ENCODE measurements at regions not wholly inside any gene's neighbourhood (a gene's known extent, or its start where the extent isn't known, plus 50 kb on each side); places are given as distances from the start of the nearest gene placed in this dataset.

GRCh38 chr3:73727854-73728253 lies 103.1 kb upstream of the PDZRN3 start:
- Histone ChIP-seq H3K4me1 (replicated peaks in 1 of 2) (peaks cover 11 to 18% of the 10 kb centered on the region in 2 donors), H3K27ac (no peak overlapping the region), H3K4me3 (no peak overlapping the region)
- in situ Hi-C loops (cut with MboI; ENCODE audit: low pct_unique_long_range_greater_than_20kb in 2 of 9, low sequenced_read_pairs in 9 of 9, unreplicated experiment in 9 of 9), result no loop called here
- peak in 2 of 8 experiments; percentile 45 to 46 for ATAC-seq (replicated peaks in 6 of 8)
- WGBS, 10 experiments, result 0 to 100% (median 73%) methylated on average over 1 to 2 of the region's 2 CpGs; no CpG with 5 or more reads in 4 of the 10 experiments

GRCh38 chr3:73727117-73727821 lies 102.5 kb upstream of the PDZRN3 start:
- Histone ChIP-seq H3K27ac (peak overlapping the region in 1 of 2 donors; percentile 41), H3K4me3 (no peak overlapping the region), H3K4me1 (replicated peaks in 1 of 2) (peaks cover 11 to 18% of the 10 kb centered on the region in 2 donors)
- in situ Hi-C loops (cut with MboI; ENCODE audit: low pct_unique_long_range_greater_than_20kb in 2 of 9, low sequenced_read_pairs in 9 of 9, unreplicated experiment in 9 of 9), result no loop called here
- 18 to 79% (median 46%) methylated on average over 2 to 8 of the region's 8 CpGs; no CpG with 5 or more reads in 3 of the 10 experiments for WGBS, 10 experiments
- ATAC-seq (replicated peaks in 6 of 8), result peak; percentile 83 to 96 (median 90)

- Histone ChIP-seq H3K27ac (no peak overlapping the region), H3K4me1 (replicated peaks in 1 of 2) (peaks cover 11 to 14% of the 10 kb centered on the region in 2 donors), H3K4me3 (no peak overlapping the region)
- WGBS, 10 experiments, result 50 to 93% (median 69%) methylated on average over 1 to 3 of the region's 3 CpGs; no CpG with 5 or more reads in 3 of the 10 experiments
- ATAC-seq (replicated peaks in 6 of 8), result no peak
- in situ Hi-C loops (cut with MboI; ENCODE audit: low pct_unique_long_range_greater_than_20kb in 2 of 9, low sequenced_read_pairs in 9 of 9, unreplicated experiment in 9 of 9), result no loop called here
Measured at GRCh38 chr3:73723596-73723995, 98.9 kb upstream of the PDZRN3 start.

GRCh38 chr3:73719861-73720260 lies 95.1 kb upstream of the PDZRN3 start:
- 0 to 94% (median 77%) methylated on average over 2 to 6 of the region's 6 CpGs for WGBS, 10 experiments
- H3K4me1 ChIP-seq (replicated peaks in 1 of 2), result no peaks in the 10 kb centered on the region
- no peak overlapping the region for H3K27ac ChIP-seq
- in situ Hi-C loops (cut with MboI; ENCODE audit: low pct_unique_long_range_greater_than_20kb in 2 of 9, low sequenced_read_pairs in 9 of 9, unreplicated experiment in 9 of 9), result no loop called here
- ATAC-seq (replicated peaks in 6 of 8), result peak in 3 of 8 experiments; percentile 71 to 88 (median 84)
- H3K4me3 ChIP-seq, result no peak overlapping the region

GRCh38 chr3:73719413-73719851 lies 94.7 kb upstream of the PDZRN3 start:
- in situ Hi-C loops (cut with MboI; ENCODE audit: low pct_unique_long_range_greater_than_20kb in 2 of 9, low sequenced_read_pairs in 9 of 9, unreplicated experiment in 9 of 9), result no loop called here
- WGBS, 10 experiments, result 16 to 92% (median 65%) methylated on average over 2 to 5 of the region's 5 CpGs
- no peak overlapping the region for H3K27ac ChIP-seq
- no peaks in the 10 kb centered on the region for H3K4me1 ChIP-seq (replicated peaks in 1 of 2)
- peak in 3 of 8 experiments; percentile 19 to 43 (median 40) for ATAC-seq (replicated peaks in 6 of 8)
- no peak overlapping the region for H3K4me3 ChIP-seq

- no peak overlapping the region for H3K4me3 ChIP-seq
- H3K27ac ChIP-seq, result no peak overlapping the region
- in situ Hi-C loops (cut with MboI; ENCODE audit: low pct_unique_long_range_greater_than_20kb in 2 of 9, low sequenced_read_pairs in 9 of 9, unreplicated experiment in 9 of 9), result no loop called here
- H3K4me1 ChIP-seq (replicated peaks in 1 of 2), result no peaks in the 10 kb centered on the region
- 62 to 100% (median 93%) methylated on average over 1 to 5 of the region's 5 CpGs for WGBS, 10 experiments
- ATAC-seq (replicated peaks in 6 of 8), result no peak
Measured at GRCh38 chr3:73718326-73719110, 93.8 kb upstream of the PDZRN3 start.

GRCh38 chr3:73716418-73716817 lies 91.7 kb upstream of the PDZRN3 start:
- 74 to 100% (median 90%) methylated on average over 1 to 3 of the region's 3 CpGs for WGBS, 10 experiments
- ATAC-seq (replicated peaks in 6 of 8), result peak in 3 of 8 experiments; percentile 38 to 47 (median 41)
- no peak overlapping the region for H3K4me3 ChIP-seq
- no peaks in the 10 kb centered on the region for H3K4me1 ChIP-seq (replicated peaks in 1 of 2)
- H3K27ac ChIP-seq, result no peak overlapping the region
- in situ Hi-C loops (cut with MboI; ENCODE audit: low pct_unique_long_range_greater_than_20kb in 2 of 9, low sequenced_read_pairs in 9 of 9, unreplicated experiment in 9 of 9), result no loop called here

- in situ Hi-C loops (cut with MboI; ENCODE audit: low pct_unique_long_range_greater_than_20kb in 2 of 9, low sequenced_read_pairs in 9 of 9, unreplicated experiment in 9 of 9), result no loop called here
- no peaks in the 10 kb centered on the region for H3K4me1 ChIP-seq (replicated peaks in 1 of 2)
- 70 to 100% (median 86%) methylated on average over 1 of the region's 1 CpG; no CpG with 5 or more reads in 5 of the 10 experiments for WGBS, 10 experiments
- no peak for ATAC-seq (replicated peaks in 6 of 8)
- no peak overlapping the region for H3K27ac ChIP-seq
- no peak overlapping the region for H3K4me3 ChIP-seq
Measured at GRCh38 chr3:73710340-73710739, 85.6 kb upstream of the PDZRN3 start.

GRCh38 chr3:73709712-73710111 lies 85.0 kb upstream of the PDZRN3 start:
- H3K4me1 ChIP-seq (replicated peaks in 1 of 2), result no peaks in the 10 kb centered on the region
- ATAC-seq (replicated peaks in 6 of 8), result no peak
- no peak overlapping the region for H3K27ac ChIP-seq
- in situ Hi-C loops (cut with MboI; ENCODE audit: low pct_unique_long_range_greater_than_20kb in 2 of 9, low sequenced_read_pairs in 9 of 9, unreplicated experiment in 9 of 9), result no loop called here
- 60 to 100% (median 100%) methylated on average over 1 of the region's 1 CpG; no CpG with 5 or more reads in 1 of the 10 experiments for WGBS, 10 experiments
- H3K4me3 ChIP-seq, result no peak overlapping the region

GRCh38 chr3:73708956-73709355 lies 84.2 kb upstream of the PDZRN3 start:
- in situ Hi-C loops (cut with MboI; ENCODE audit: low pct_unique_long_range_greater_than_20kb in 2 of 9, low sequenced_read_pairs in 9 of 9, unreplicated experiment in 9 of 9), result no loop called here
- WGBS, 10 experiments, result 13 to 100% (median 60%) methylated on average over 1 to 2 of the region's 2 CpGs; no CpG with 5 or more reads in 1 of the 10 experiments
- Histone ChIP-seq H3K27ac (no peak overlapping the region), H3K4me3 (no peak overlapping the region), H3K4me1 (replicated peaks in 1 of 2) (no peaks in the 10 kb centered on the region)
- no peak for ATAC-seq (replicated peaks in 6 of 8)

- in situ Hi-C loops (cut with MboI; ENCODE audit: low pct_unique_long_range_greater_than_20kb in 2 of 9, low sequenced_read_pairs in 9 of 9, unreplicated experiment in 9 of 9), result no loop called here
- 33 to 100% (median 67%) methylated on average over 1 to 2 of the region's 2 CpGs; no CpG with 5 or more reads in 1 of the 10 experiments for WGBS, 10 experiments
- ATAC-seq (replicated peaks in 6 of 8), result no peak
Measured at GRCh38 chr3:73707772-73708171, 83.0 kb upstream of the PDZRN3 start.

GRCh38 chr3:73706771-73707170 lies 82.0 kb upstream of the PDZRN3 start:
- Histone ChIP-seq H3K27ac (no peak overlapping the region), H3K4me3 (no peak overlapping the region), H3K4me1 (replicated peaks in 1 of 2) (no peaks in the 10 kb centered on the region)
- in situ Hi-C loops (cut with MboI; ENCODE audit: low pct_unique_long_range_greater_than_20kb in 2 of 9, low sequenced_read_pairs in 9 of 9, unreplicated experiment in 9 of 9), result no loop called here
- 57 to 100% (median 88%) methylated on average over 1 of the region's 1 CpG; no CpG with 5 or more reads in 4 of the 10 experiments for WGBS, 10 experiments
- ATAC-seq (replicated peaks in 6 of 8), result no peak

More at GRCh38 chr3:73707772-73708171, 83.0 kb upstream of the PDZRN3 start:
- no peak overlapping the region for H3K4me3 ChIP-seq
- no peak overlapping the region for H3K27ac ChIP-seq
- no peaks in the 10 kb centered on the region for H3K4me1 ChIP-seq (replicated peaks in 1 of 2)

GRCh38 chr3:73705792-73706191 lies 81.1 kb upstream of the PDZRN3 start:
- H3K27ac ChIP-seq, result no peak overlapping the region
- WGBS, 10 experiments, result 50 to 100% (median 82%) methylated on average over 1 of the region's 1 CpG; no CpG with 5 or more reads in 1 of the 10 experiments
- H3K4me1 ChIP-seq (replicated peaks in 1 of 2), result no peaks in the 10 kb centered on the region
- no peak overlapping the region for H3K4me3 ChIP-seq
- in situ Hi-C loops (cut with MboI; ENCODE audit: low pct_unique_long_range_greater_than_20kb in 2 of 9, low sequenced_read_pairs in 9 of 9, unreplicated experiment in 9 of 9), result no loop called here
- no peak for ATAC-seq (replicated peaks in 6 of 8)
